ENCODE measurements at regions not wholly inside any gene's neighbourhood (a gene's known extent, or its start where the extent isn't known, plus 50 kb on each side); places are given as distances from the start of the nearest gene placed in this dataset.
A peak's percentile ranks its signal among the peaks of the same experiment; 100 is the strongest.
"Not testable (repeated sequence)": the region's sequence is repeated elsewhere in the genome, so short reads cannot be mapped to it uniquely, and the experiment has no call there.

DNA sequence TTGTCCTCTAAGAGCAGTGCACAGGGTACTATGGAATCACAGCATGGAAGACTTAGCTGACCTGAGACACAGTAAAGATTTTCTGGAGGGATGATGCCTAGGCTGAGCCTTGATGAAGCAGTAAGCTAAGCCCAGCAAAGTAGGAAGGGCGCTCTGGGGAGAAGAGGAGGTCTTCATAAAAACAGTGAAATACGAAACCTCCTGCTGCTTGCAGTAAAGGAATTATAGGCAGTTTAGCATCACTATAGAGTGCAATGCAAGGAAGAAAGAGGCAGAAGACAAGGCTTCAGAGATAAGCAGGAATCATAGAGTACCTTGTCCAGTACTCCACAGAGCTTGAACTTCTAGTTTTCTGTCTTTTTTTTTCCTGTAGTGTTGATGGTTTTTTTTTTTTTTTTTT lies 555.7 kb upstream of the CADM1 start:
- DNase-seq (ENCODE audit: low spot score): no peak

DNA sequence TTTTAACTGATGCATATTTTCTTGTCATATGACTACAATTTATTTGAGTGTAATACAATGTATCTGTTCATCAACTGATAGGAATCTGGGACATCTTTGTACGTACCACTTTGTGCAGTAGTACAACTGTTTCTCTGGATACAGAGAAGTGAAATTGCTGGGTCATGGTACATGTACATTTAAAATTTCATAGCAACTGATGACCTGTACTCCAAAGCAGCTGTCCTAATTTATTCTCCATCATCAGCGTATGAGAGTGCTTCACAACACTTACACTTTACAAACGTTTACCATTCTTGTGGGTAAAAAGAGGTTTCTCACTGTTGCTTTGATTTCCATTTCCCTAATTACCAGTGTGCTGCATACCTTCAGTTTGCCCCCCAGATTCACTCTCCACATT lies 552.8 kb upstream of the CADM1 start:
- no peak for DNase-seq (ENCODE audit: low spot score)

DNA sequence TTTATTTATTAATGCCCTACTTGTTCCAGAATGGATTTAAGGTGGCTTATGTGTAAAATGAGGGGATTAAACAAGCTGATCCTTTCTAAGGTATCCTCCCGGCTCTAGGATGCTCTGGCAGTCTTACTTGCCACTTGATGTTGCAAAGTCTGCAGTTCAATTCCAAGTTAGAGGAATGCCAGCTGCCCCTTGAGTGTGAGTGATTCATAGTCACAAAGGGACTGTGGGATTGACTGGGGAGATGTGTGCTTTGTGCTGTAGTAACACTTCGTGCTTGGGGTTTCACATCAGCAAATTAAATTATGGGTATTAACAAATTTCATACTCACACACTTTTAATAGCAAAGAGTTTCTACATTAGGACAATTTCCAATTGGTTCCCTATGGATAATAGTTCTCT lies 550.8 kb upstream of the CADM1 start:
- no peak for DNase-seq (ENCODE audit: low spot score)

DNA sequence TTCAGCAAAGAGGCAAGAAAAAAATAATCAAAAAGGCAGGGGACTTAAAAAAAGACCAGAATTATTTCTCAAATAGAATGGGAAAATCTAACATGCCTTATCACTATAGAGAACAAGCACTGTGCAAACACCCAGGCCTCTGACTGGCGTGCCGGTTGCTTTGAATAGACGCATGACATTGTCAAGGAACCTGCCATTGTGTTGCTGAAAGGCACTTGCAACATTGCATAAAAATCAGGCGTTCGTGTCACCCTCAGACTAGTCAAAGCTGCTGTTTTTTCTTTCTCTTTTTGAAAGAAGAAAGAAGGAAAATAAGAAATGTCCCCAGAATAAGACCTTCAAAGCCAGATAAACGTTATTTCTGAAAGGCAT lies 549.3 kb upstream of the CADM1 start:
- DNase-seq (ENCODE audit: low spot score): no peak

DNA sequence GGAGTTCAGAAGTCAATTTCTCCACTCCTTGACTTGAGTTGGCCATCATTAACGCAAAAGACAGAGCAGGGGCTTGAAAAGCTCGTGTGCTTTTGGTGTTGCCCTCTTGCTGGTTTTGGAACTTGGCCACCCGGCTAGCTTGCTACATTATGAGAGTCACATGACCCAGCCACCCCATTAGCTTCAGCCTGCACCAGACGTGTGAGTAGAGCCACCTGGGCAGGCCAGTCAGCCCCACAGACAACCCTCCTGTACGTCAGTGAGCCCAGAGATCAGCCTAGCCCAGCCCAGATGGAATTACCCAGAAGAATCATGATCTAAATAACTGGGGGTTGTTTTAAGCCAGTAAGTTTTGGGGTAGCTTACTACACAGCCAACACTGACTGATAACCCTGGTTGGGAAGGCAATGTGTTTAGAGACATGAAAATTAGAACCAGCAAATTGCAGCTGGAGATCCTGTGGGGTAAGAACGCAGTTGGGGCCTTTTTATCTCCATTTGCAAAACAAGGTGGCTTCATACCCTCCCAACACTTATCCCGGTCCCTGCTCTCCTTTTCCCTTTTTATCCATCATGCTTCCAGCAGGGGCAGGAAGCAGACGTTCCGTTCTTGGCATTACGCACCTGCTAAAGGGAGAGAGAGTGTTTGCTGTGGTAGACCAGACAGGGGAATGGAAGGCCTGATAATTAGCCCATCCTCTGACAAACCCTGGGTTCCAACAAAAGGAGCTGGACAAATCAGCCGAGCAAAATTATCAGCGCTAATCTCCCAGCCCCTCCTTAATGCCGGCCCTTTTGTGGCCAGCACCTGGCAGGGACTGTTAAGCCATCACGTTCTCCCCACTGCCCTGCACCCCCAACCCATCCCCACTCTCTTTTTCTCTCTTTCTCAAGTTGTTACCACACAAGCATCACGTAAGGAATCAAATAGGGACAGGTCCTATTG lies 548.7 kb upstream of the CADM1 start:
- DNase-seq (ENCODE audit: low spot score): no peak

DNA sequence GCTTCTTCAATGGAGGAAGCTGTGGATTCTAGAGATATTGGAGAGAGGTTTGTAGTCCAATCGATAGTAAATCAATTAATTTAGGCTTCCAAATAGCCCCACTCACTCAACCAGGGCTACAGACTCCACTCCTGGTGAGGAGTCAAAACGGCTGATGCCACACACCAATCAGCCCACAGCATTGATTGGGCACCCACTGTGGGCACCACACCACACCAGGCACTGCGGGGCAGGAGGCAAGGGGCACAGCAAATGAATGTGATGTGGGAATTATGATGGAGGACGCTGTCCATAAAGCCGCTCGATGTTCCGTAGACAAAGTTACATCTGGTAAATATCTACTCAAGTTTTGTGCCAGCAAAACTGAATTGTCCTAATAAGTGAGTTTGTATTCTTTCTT lies 547.3 kb upstream of the CADM1 start:
- DNase-seq (ENCODE audit: low spot score): no peak

DNA sequence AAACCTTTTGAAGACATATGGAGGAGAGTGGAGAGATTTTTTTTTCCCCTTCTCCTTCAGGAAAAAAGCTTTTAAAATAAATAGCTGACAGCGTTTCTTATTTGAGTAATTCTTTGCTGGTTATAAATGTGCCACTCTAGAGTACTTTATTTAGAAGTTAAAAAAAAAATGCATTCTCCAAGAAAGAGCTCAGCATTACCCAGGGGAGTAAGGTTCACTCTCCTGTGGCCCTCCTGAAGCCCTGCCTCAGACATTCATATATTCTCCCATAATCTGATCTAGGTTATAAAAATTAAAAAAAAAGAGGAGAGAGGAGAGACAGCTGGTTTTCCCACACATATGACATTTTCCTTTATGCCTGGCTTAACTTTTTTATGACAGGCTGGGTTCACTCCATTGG lies 545.2 kb upstream of the CADM1 start:
- no peak for DNase-seq (ENCODE audit: low spot score)

DNA sequence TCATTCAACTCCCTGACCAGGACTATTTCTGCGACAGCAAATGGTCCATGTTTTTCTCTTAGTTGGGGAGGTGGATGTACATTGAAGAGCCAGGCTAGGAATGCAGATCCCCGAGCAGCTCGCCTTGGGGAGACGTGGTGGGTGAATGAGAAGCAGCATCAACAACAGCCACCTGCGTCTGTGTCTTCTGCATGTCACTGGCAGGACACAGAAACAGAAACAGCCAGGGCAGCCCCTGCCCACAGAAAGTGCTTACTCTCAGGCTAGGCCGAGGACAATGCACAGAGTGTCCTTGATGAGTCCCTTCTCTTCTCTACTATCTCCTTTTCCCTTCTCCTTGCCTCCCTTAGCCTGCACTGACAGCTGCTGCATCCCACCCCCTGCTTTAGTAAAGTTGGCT lies 541.9 kb upstream of the CADM1 start:
- DNase-seq (ENCODE audit: low spot score): no peak

DNA sequence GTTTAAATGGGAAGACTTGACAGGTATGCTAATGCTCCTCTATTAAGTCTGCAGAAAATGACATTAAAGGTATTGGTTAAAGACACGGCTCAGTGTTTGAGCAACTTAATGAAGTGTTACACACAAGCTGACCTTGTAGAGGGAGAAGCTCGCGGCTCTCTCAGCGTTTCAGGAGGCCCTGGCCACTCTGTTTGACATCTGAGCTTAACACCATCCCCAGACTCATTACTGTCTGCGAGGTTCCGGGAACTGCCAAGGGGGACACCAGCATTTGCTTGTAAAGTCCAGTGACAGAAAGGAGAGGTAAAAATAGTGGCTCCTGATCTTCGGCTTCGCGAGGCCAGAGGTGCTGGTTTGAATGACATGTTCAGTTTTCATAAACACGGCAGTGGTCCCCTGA lies 540.7 kb upstream of the CADM1 start:
- DNase-seq (ENCODE audit: low spot score): no peak

DNA sequence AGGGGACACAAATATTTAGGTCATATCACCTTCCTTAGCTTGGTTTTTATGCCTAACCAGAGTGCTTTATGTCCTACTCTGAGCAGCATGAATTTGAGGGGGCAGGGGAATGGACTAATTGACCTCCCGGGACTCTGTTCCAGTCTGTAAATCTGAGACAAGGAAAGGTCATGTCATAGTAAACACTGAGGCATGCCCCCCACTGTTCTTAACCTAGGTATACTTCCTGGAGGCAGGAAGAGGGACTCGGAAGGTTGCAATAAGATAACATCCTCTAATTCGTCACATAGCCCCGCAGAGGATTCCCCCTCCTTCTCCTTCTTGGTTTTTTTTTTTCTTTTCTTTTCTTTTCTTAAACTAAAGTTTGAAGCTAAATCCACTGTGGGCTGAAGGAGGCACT lies 540.3 kb upstream of the CADM1 start:
- DNase-seq (ENCODE audit: low spot score): no peak

DNA sequence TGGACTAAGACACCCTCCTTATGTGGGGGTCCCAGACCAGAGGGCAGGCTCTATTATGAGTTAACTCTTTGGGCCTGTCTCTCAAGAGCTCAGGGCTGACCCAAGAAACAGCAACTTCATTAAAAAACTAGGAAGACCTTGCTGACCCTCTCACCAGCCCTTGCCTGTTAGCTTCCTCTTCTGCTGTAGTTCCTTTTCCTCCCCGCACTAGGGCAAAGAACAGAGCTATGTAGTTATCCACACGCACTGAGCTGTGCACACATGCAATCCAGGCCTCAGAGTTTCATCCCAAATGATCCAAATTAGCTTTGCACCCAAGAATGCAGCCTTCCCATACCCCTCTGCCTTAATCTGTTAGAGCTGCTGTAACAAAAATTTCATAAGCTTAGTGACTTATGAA lies 539.6 kb upstream of the CADM1 start:
- DNase-seq (ENCODE audit: low spot score): no peak

DNA sequence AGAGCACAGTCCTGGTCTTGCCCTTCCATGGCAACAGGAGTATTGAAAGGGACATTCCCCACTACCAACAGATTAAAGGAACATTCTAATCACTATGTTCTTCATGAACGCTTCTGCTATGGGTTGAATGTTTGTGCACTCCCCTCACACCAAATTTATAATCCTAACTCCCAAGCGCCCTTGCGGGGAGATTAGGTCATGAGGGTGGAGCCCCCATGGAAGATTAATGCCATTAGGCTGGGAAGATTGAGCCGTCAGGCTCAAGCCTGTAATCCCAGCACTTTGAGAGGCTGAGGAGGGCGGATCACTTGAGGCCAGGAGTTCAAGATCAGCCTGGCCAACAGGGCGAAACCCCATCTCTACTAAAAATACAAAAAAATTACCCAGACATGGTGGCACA lies 538.8 kb upstream of the CADM1 start:
- DNase-seq (ENCODE audit: low spot score): not testable (repeated sequence)

DNA sequence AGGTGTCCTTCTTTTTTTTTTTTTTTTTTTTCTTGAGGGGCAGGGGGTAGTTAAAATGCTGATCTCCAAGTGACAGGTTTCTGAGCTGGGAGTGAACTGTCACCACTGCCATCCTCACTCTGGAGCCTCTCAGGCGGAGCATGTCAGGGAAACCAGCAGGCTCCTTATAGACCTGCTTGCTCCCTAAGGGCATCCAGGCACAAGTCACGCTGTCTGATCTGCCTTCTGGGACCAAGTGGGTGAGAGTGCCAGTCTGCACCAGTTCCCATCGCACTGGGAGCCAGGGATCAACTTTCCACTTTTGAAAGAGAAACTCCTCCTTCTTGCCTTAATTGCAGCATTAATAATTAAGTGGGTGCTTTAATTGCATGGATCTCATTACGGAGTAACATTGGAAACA lies 537.9 kb upstream of the CADM1 start:
- no peak for DNase-seq (ENCODE audit: low spot score)

DNA sequence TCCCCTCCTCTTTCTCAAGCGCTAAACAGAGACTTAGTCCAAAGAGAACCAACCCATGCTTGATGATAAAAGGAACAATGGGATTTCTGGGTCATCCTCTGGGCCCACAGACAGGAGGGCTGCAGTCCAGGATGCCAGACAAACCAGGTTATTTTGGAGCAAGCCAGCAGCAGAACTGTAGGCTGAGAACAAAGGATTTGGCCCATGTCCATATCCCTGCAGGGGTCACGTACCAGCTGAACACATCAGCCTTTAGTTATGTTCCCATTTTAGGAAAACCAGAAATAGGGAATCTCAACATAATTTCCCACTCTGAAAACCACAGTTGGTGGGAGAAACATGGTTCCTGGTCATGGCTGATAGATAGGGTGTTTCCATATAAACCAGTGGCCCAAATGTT lies 533.6 kb upstream of the CADM1 start:
- DNase-seq (ENCODE audit: low spot score): no peak

DNA sequence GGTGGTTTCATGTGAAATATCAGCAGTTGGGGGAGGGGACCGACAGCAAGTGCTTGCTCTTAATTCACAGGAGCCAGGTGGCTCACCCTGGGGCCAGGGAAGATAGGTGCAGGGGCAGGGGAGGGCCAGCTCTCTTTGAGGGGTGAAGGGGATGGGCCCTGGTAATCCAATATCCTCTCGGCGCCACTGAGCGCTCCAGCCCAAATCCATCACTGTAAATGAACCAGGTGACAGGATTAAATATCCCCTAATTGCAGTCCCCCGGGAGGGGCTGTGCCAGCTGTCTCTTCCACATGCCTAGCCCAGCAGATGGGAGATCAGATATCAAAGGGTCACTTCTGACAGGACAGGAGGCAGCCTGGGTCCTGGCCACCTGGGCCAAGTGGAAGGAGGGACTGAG lies 531.8 kb upstream of the CADM1 start:
- DNase-seq (ENCODE audit: low spot score): peak; percentile 79

DNA sequence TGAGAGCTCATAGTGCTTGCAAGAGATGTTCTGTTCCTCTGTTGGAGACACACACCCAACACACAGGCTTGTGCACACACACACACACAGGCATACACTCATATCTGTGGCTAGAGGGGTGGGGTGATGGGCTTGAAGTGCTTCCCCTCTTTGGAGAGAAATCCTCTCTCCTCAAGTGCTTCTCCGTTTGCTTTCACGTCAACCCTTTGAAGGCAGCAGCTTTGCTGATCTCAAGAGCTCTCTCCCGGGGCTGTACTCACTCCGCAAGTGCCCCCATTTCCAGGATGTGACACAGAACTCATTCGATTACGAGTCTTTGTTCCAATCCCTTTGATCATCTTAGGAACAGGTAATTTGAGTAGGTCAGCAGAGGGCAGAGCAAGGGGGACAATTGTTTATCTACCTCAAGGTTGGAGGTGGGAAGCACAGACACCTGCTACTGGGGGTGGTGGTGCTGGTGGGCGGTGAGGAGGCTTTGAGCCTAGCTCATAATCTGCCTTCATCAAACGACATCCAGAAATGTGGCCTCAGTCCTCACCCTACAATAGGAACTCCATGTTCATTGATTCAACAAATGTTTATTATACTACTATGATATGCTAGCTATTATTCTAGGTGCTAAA lies 529.8 kb upstream of the CADM1 start:
- no peak for DNase-seq (ENCODE audit: low spot score)

DNA sequence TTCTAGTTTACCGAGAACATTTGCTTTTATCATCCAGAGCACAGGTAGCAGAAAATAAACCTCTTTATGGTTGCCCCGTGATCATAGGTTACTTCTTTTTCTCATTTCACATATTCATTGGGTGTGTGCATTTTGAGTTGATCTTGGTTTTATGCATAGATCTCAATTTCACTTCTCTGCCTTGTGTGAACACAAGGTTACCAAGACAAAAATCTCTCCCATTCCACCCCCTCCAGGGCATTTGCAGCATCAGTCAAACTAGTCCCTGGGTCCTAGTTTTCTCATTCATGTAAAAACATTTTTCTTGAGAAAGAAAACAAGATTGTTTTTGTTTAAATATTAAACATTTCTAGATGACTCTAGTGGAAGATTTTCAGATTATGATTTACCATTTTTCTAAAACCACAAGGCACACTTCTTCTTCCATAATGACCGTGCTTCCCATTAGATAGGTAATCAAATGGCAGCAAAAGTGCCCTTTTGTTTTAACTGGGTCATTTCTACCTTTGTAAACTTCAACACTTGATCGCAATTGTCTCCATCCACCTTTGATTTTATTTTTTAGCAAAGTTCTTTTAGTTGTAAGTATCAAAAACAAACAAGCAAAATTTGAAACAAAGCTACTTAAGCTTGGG lies 526.6 kb upstream of the CADM1 start:
- no peak for DNase-seq (ENCODE audit: low spot score)

DNA sequence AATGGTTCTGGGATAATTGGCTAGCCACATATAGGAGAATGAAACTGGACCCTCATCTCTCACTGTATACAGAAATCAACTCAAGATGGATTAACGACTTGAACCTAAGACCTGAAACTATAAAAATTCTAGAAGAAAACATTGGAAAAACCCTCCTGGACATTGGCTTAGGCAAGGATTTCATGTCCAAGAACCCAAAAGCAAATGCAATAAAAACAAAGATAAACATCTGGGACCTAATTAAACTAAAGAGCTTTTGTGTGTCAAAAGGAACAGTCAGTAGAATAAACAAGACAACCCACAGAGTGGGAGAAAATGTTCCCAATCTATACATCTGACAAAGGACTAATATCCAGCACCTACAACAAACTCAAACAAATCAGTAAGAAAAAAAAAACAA lies 524.3 kb upstream of the CADM1 start:
- not testable (repeated sequence) for DNase-seq (ENCODE audit: low spot score)

DNA sequence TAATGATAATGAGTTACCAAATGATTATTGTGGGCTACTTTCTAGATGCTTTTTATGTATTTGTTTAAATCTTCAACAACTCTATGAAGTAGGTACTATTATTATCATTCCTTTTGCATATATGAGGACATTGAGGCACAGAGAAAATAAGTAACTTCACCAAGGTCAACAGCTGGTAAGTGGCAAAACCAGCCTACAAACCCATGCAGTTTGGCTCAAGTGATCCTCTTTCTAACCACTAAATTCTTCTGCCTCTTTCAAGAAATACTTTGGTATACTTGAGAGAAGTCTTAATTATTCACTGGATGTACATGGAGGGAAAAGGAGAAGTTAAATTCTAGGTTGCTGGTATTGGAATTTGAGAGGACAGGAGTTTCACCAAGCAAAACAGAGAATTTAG lies 495.2 kb upstream of the CADM1 start:
- no peak for DNase-seq (ENCODE audit: low spot score)

DNA sequence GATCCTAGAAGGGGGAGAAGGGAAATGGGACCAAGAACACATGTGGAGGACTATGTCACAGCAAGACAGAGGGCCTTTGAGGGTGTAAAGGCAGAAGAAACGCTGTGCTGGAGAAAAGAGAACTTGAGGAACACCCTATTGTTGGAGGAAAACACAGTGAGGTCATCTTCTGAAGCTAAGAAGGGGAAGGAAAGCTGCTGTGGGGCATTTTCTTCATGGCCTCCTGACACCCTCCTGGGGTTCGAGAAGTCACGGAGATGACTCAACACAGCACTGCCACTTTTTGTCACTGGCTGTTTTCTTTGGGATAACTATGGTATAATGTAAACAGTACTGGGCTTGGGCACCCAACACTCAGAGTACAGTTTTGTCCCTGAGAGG lies 492.6 kb upstream of the CADM1 start:
- DNase-seq (ENCODE audit: low spot score): no peak

DNA sequence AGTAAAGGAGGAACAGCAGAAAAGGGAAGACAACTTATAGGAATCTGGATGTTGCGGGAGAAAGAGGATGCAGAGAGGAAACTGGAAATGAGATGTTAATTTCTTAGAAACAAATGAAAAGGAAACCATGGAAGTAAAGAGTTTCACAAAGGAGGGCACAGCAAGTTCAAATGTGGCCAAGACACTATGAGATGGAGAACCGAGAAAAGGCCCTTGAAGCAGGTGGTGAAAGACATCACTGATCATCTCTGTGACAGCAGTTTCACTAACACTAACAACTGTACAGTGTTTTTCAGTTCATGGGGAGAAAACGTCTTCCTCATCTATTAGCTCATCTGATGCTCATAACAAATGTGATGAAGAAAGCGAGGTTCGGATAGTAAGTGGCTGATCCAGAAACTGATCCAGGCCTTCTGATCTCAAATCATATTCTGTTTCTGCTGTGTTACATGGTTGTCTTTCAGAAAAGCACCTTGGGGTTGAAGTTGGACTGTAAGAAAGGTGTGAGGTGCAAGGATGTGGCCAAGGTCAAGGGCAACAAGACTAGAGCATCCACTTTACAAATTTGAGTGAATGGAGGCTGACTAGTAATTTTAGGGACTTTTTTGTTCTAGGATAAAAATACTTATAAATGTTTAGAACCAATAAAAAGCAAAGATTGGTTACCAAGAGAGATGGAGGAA lies 492.1 kb upstream of the CADM1 start:
- no peak for DNase-seq (ENCODE audit: low spot score)

DNA sequence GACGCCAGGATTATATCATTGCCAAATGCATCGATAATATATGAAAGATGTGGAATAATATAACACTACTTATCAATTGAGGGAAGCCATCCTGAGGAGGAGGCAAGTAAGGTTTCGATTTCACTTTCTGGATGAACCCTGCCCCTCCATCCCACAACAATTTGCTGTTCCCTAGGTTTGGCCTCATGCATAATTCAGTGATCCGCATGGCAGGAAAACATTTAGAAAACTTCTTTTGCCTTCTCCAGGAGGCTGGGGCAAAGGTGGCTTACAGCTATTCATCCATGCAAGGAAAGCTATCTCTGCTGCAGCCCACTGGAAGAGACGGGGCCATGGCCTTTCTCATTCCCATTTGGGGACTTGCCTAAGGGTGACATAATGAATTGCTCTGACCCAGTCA lies 489.4 kb upstream of the CADM1 start:
- no peak for DNase-seq (ENCODE audit: low spot score)
